Large intestine (tissue), 3 donors: ENCODE measurements at regions not wholly inside any gene's neighbourhood (a gene's known extent, or its start where the extent isn't known, plus 50 kb on each side); places are given as distances from the start of the nearest gene placed in this dataset.

Source experiments
- DNase-seq, 2 donors: peaks; one replicate each; pipeline versions ENCODE4 v3.0.0 to v3.0.0-alpha.2; 2013
- H3K27ac ChIP-seq: one replicate; pipeline ENCODE4 v1.5.1; 2013; ENCODE audit warnings: low read length
- H3K27me3 ChIP-seq: 2 replicates; pipeline ENCODE4 v1.6.1; 2013; ENCODE audit warnings: low read length; ENCODE audit not compliant: control insufficient read depth, insufficient read depth
- H3K36me3 ChIP-seq: 2 replicates; pipeline ENCODE4 v1.6.1; 2013; ENCODE audit warnings: low read length; ENCODE audit not compliant: control insufficient read depth, insufficient read depth
- H3K4me1 ChIP-seq: one replicate; pipeline ENCODE4 v1.6.1; 2013; ENCODE audit warnings: low read length; ENCODE audit not compliant: control insufficient read depth, insufficient read depth
- H3K4me3 ChIP-seq: one replicate; pipeline ENCODE4 v1.5.1; 2013; ENCODE audit warnings: low read length
- H3K9me3 ChIP-seq: one replicate; pipeline ENCODE4 v1.6.1; 2013; ENCODE audit warnings: mild to moderate bottlenecking, low read depth, low read length, moderate library complexity; ENCODE audit not compliant: control insufficient read depth
- WGBS: methylation state at CpG from one replicate; pipeline ENCODE4 v1.1.5; 2013; ENCODE audit warnings: low lambda C conversion rate; ENCODE audit not compliant: insufficient coverage; 5-methylcytosine and 5-hydroxymethylcytosine counted together

GRCh38 chr3:140752499-140752898, 74.6 kb downstream of the TRIM42 start:
- Histone ChIP-seq H3K27me3 (no peaks in the 10 kb centered on the region), H3K9me3 (no peaks in the 10 kb centered on the region), H3K4me1 (no peaks in the 10 kb centered on the region), H3K36me3 (no peaks in the 10 kb centered on the region), H3K27ac (no peak overlapping the region), H3K4me3 (no peak overlapping the region)
- no peak for DNase-seq
- 80% methylated on average over 2 of the region's 2 CpGs for whole genome bisulfite sequencing

DNA sequence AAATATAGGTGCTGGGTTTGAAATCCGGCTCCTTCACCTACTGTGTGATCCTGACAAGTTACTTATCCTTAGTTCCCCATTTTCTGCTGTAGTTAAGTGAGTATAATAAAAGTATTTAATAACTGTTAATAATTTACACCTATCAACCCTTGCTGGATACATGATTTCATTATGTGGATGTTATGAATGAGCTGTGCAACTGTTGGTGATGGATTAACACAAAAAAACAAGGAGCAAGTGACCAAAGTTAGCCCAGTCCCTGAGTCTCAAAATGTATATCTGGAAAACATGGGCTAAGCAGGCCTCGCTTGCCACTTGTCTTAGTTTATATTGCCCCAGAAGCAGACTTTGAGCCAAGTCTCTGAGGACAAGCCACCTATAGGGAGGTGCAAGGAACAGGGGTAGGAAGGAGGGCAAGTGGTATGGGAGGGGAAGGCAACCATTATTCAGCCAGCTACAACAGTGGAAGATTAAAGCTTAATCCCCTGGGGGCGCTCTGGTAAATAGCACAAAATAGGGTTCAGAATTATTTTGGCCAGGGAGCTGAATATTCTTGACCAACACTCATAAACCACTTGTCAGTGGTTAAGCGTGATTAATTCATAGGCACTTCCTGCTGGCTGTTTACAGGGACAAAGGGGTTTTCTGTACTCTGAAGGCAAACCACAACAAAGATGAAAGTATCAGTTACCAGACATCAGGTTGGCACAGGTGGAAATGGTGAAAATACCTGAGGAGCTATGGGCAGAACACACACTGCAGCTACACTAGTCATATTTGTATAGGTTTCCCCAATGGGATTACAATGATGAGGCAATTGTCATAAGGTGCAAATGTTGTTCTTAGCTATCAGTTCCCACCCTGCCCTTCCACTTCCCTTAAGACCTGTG, 76.2 kb downstream of the TRIM42 start:
- no peaks in the 10 kb centered on the region for H3K36me3 ChIP-seq
- no peaks in the 10 kb centered on the region for H3K4me1 ChIP-seq
- no peak overlapping the region for H3K27ac ChIP-seq
- H3K9me3 ChIP-seq: no peaks in the 10 kb centered on the region
- DNase-seq: no peak
- H3K4me3 ChIP-seq: no peak overlapping the region
- WGBS: no CpG with 5 or more reads among the region's 4 CpGs
- no peaks in the 10 kb centered on the region for H3K27me3 ChIP-seq

DNA sequence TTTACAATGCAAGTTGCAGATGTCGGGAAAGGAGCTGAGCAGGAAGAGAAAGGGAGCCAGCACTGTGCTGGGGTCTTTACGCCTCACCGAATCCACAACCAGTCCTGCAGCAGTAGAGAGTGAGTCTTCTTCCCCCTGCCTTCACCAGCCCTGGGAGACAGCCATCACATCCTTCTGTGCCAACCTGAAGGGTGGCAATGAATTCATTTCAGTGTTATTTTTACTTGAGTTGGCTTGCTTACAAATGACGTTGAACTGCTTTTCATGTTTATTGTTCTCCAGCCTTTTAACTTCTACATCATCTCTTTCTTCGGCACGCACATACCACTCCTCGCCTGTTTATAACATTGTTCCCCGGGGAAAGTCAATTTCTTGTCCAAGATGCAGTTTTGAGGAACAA, 77.1 kb downstream of the TRIM42 start:
- Histone ChIP-seq H3K27me3 (no peaks in the 10 kb centered on the region), H3K36me3 (no peaks in the 10 kb centered on the region), H3K4me1 (no peaks in the 10 kb centered on the region), H3K27ac (no peak overlapping the region), H3K9me3 (no peaks in the 10 kb centered on the region), H3K4me3 (no peak overlapping the region)
- no peak for DNase-seq
- WGBS: 100% methylated on average over 1 of the region's 8 CpGs

DNA sequence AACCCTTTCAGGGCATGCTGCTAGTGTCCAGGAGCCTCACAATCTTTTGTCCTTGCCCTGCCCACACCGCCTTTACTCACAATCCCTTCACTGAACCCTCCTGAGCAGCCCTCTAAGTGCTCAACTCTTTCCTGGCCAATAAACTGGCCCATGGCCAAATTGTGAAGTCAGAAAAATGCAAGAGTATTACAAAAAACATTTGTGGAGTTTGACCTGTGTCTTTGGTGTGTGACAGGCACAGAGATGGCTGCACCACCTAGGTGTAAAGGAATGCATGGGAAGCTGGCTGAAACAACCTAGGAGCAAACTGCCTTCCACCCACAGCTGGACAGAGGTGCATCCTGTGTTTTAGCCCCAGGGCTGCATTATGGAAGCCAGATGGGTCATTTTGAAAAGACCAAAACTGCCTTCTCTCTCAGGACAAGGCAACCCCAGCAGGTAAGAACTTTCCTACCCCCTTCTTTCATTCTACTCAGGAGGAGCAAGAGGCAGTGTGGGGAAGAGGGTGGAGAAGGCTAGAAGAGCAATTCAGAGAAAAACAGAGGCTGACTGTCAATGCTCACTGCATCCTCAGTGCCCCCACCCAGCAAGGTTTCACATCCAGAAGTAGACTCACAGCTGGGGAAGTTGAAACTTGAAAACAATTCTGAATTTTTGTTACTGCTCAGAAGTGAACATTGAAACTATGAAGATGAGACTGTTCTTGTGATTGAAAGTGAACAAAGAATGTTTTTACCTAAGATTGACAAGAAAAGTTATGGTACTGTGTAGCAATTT, 78.6 kb downstream of the TRIM42 start:
- 0% methylated on average over 1 of the region's 1 CpG for WGBS
- DNase-seq: no peak

DNA sequence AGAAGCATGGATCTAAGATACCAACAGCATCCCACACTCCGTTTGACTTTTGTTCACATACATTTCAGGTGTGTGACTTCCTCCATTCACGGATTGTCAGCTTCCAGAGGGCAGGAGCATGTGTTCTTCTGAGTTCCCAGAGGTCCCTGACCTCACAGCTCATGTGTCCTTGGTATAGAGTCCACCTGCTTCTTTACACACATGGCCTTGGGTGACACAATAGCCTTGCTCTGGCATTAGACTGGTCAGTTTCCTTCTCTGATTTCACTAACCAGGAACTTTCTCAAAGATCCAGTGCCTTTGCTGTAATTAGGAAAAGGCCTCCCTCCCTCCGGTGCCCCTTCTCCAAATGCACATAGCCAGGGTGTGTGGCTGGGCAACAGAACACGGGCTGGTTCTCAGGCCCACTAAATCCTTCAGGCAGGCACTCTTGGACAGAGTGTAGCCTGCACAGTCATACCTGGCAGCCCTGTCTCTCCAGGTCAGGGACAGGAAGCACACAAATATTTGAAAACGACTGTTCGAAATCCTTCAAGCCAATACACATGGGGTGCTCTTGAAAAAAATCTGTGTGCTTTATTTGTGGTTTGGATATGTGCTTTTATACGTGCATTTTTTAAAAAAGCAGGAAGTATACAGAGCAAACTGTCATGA, 81.1 kb downstream of the TRIM42 start:
- H3K27ac ChIP-seq: no peak overlapping the region
- no peak overlapping the region for H3K4me3 ChIP-seq
- H3K9me3 ChIP-seq: no peaks in the 10 kb centered on the region
- no peak for DNase-seq
- H3K36me3 ChIP-seq: no peaks in the 10 kb centered on the region
- no peaks in the 10 kb centered on the region for H3K4me1 ChIP-seq
- 75% methylated on average over 4 of the region's 7 CpGs for WGBS
- no peaks in the 10 kb centered on the region for H3K27me3 ChIP-seq

More for the DNA sequence above, 78.6 kb downstream of the TRIM42 start:
- no peaks in the 10 kb centered on the region for H3K4me1 ChIP-seq
- no peaks in the 10 kb centered on the region for H3K9me3 ChIP-seq
- H3K4me3 ChIP-seq: no peak overlapping the region
- H3K27ac ChIP-seq: no peak overlapping the region
- H3K27me3 ChIP-seq: no peaks in the 10 kb centered on the region
- no peaks in the 10 kb centered on the region for H3K36me3 ChIP-seq

- no peak for DNase-seq
- no CpG with 5 or more reads among the region's 4 CpGs for WGBS
- Histone ChIP-seq H3K9me3 (no peaks in the 10 kb centered on the region), H3K36me3 (no peaks in the 10 kb centered on the region), H3K27ac (no peak overlapping the region), H3K4me3 (no peak overlapping the region), H3K4me1 (no peaks in the 10 kb centered on the region), H3K27me3 (no peaks in the 10 kb centered on the region)
Measured at GRCh38 chr3:140760324-140761075, 82.6 kb downstream of the TRIM42 start.

DNA sequence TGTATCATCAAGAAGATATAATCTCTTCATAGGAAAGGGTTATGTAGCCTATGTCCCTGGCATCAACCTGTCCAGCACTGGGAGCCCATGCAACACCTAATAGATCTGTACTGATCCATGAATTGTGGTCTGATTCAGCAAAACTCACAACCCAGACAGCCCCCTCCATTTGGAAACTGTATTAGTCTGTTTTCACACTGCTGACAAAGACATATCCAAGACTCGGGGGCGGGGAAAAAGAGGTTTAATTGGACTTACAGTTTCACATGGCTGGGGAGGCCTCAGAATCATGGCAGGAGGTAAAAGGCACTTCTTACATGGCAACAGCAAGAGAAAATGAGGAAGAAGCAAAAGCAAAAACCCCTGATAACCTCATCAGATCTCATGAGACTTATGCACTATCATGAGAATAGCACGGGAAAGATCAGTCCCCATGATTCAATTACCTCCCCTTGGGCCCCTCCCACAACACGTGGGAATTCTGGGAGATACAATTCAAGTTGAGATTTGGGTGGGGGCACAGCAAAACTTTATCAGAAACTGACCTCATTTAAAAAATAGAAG, 83.3 kb downstream of the TRIM42 start:
- no CpG with 5 or more reads among the region's 4 CpGs for WGBS
- DNase-seq: no peak
- no peaks in the 10 kb centered on the region for H3K27me3 ChIP-seq
- no peaks in the 10 kb centered on the region for H3K9me3 ChIP-seq
- H3K27ac ChIP-seq: no peak overlapping the region
- H3K4me3 ChIP-seq: no peak overlapping the region
- H3K4me1 ChIP-seq: no peaks in the 10 kb centered on the region
- no peaks in the 10 kb centered on the region for H3K36me3 ChIP-seq

DNA sequence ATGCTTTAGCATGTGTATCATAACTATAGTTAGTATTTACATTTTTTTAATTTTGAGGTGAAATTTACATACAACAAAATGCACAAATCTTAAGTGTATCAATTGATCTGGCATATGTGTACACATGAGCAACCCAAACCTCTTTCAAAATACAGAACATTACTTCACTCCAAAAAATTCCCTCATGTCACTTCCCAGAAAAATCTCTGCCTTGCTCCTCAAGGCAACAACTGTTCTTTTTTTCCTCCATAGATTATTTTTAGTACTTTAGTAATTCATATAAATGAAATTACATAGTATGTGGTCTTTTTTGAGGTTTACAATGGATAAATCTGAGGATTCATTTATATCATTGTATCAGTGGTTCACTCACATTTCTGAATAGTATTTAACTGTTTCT, 84.9 kb downstream of the TRIM42 start:
- Histone ChIP-seq H3K36me3 (no peaks in the 10 kb centered on the region), H3K27me3 (no peaks in the 10 kb centered on the region), H3K9me3 (no peaks in the 10 kb centered on the region), H3K4me1 (no peaks in the 10 kb centered on the region), H3K4me3 (no peak overlapping the region), H3K27ac (no peak overlapping the region)
- DNase-seq: no peak

GRCh38 chr3:140763532-140763931, 85.7 kb downstream of the TRIM42 start:
- Histone ChIP-seq H3K27ac (no peak overlapping the region), H3K4me3 (no peak overlapping the region), H3K4me1 (no peaks in the 10 kb centered on the region), H3K36me3 (no peaks in the 10 kb centered on the region), H3K9me3 (no peaks in the 10 kb centered on the region), H3K27me3 (no peaks in the 10 kb centered on the region)
- no peak for DNase-seq
- WGBS: no CpG with 5 or more reads among the region's 1 CpG

- H3K27ac ChIP-seq: no peak overlapping the region
- WGBS: no CpG with 5 or more reads among the region's 2 CpGs
- H3K9me3 ChIP-seq: no peaks in the 10 kb centered on the region
- no peaks in the 10 kb centered on the region for H3K4me1 ChIP-seq
- H3K4me3 ChIP-seq: no peak overlapping the region
- no peaks in the 10 kb centered on the region for H3K36me3 ChIP-seq
- H3K27me3 ChIP-seq: no peaks in the 10 kb centered on the region
- DNase-seq: no peak
Measured at GRCh38 chr3:140765246-140765645, 87.4 kb downstream of the TRIM42 start.
